WTC11 (cell line): ENCODE measurements at regions not wholly inside any gene's neighbourhood (a gene's known extent, or its start where the extent isn't known, plus 50 kb on each side); places are given as distances from the start of the nearest gene placed in this dataset.

Experiments
- ATAC-seq: fragments of 200-7000 bp; cut with Tn5 transposase; 2 replicates; pipeline ENCODE4 v1.10.0; 2021; ENCODE audit warnings: mild to moderate bottlenecking, moderate library complexity
- CTCF ChIA-PET: fragments of 300-600 bp; sonication (Branson Sonifier 250); formaldehyde crosslinking; loops from one replicate; lab custom pipeline; 2021; ENCODE audit warnings: antibody characterized with exemption; lab: Charles Lee
- POLR2A ChIA-PET: fragments of 350-600 bp; sonication (Branson Sonifier 250); formaldehyde crosslinking; loops from one replicate; lab custom pipeline; 2021; ENCODE audit warnings: antibody characterized with exemption; lab: Charles Lee
- DNase-seq: peaks from one replicate; pipeline ENCODE4 v3.0.0; 2021; ENCODE audit warnings: low spot score
- H3K27ac Mint-ChIP-seq: 2 replicates; pipeline ENCODE4 v1.8.0; 2021; ENCODE audit warnings: mixed read lengths
- H3K27me3 Mint-ChIP-seq: 2 replicates; pipeline ENCODE4 v1.8.0; 2021; ENCODE audit warnings: low read depth, mild to moderate bottlenecking, moderate library complexity, mixed read lengths
- H3K36me3 Mint-ChIP-seq: 2 replicates; pipeline ENCODE4 v1.8.0; 2021; ENCODE audit warnings: mixed read lengths
- H3K4me1 Mint-ChIP-seq: 2 replicates; pipeline ENCODE4 v1.8.0; 2022; ENCODE audit warnings: mixed read lengths
- H3K4me3 Mint-ChIP-seq: 2 replicates; pipeline ENCODE4 v1.8.0; 2021; ENCODE audit warnings: mild to moderate bottlenecking, moderate library complexity, mixed read lengths
- H3K9me3 Mint-ChIP-seq: 2 replicates; pipeline ENCODE4 v1.8.0; 2021; ENCODE audit warnings: mixed read lengths
- AR ChIP-seq: fragments of 250-450 bp; sonication (Bioruptor Pico); IDR thresholded peaks from 2 replicates; pipeline ENCODE4 v1.9.0; 2021; ENCODE audit warnings: mild to moderate bottlenecking
- ATF3 ChIP-seq: sonication (generic); formaldehyde crosslinking; conservative IDR thresholded peaks from 2 replicates; pipeline ENCODE4 v1.8.1; 2022; ENCODE audit warnings: mild to moderate bottlenecking, missing genetic modification reagents
- ATF6 ChIP-seq: sonication (generic); formaldehyde crosslinking; IDR thresholded peaks from 2 replicates; pipeline ENCODE4 v1.8.1; 2023; ENCODE audit warnings: mild to moderate bottlenecking, missing genetic modification reagents
- CDX4 ChIP-seq: fragments of 250-450 bp; sonication (Bioruptor Pico); IDR thresholded peaks from 2 replicates; pipeline ENCODE4 v1.9.0; 2021; ENCODE audit warnings: moderate library complexity, mild to moderate bottlenecking, inconsistent platforms, borderline replicate concordance
- EMX1 ChIP-seq: fragments of 250-450 bp; sonication (Bioruptor Pico); IDR thresholded peaks from 2 replicates; pipeline ENCODE4 v1.8.0; 2021; ENCODE audit warnings: mild to moderate bottlenecking
- GTF2I ChIP-seq: fragments of 250-450 bp; sonication (Bioruptor Pico); conservative IDR thresholded peaks from 2 replicates; pipeline ENCODE4 v1.4.0; 2021; ENCODE audit warnings: mild to moderate bottlenecking
- IRF2 ChIP-seq: sonication (generic); formaldehyde crosslinking; IDR thresholded peaks from 2 replicates; pipeline ENCODE4 v1.8.0; 2022; ENCODE audit warnings: low read depth, missing genetic modification reagents, borderline replicate concordance
- KAT7 ChIP-seq: sonication (generic); formaldehyde crosslinking; IDR thresholded peaks from 2 replicates; pipeline ENCODE4 v1.8.1; 2023; ENCODE audit warnings: missing genetic modification reagents, mild to moderate bottlenecking, borderline replicate concordance
- MAX ChIP-seq: sonication (generic); formaldehyde crosslinking; IDR thresholded peaks from 2 replicates; pipeline ENCODE4 v1.8.0; 2022; ENCODE audit warnings: mild to moderate bottlenecking, missing genetic modification reagents
- MLX ChIP-seq: sonication (generic); formaldehyde crosslinking; IDR thresholded peaks from 2 replicates; pipeline ENCODE4 v1.8.1; 2023; ENCODE audit warnings: mild to moderate bottlenecking, missing genetic modification reagents, moderate library complexity
- MYBL2 ChIP-seq: sonication (generic); formaldehyde crosslinking; IDR thresholded peaks from 2 replicates; pipeline ENCODE4 v1.8.1; 2023; ENCODE audit warnings: mild to moderate bottlenecking, moderate library complexity, missing genetic modification reagents
- NFYB ChIP-seq: sonication (generic); formaldehyde crosslinking; conservative IDR thresholded peaks from 2 replicates; pipeline ENCODE4 v1.8.0; 2022; ENCODE audit warnings: low read depth, missing genetic modification reagents
- SOX15 ChIP-seq: fragments of 250-450 bp; sonication (Bioruptor Pico); IDR thresholded peaks from 2 replicates; pipeline ENCODE4 v1.9.0; 2021; ENCODE audit warnings: mild to moderate bottlenecking
- STAT6 ChIP-seq: sonication (generic); formaldehyde crosslinking; conservative IDR thresholded peaks from 2 replicates; pipeline ENCODE4 v1.8.1; 2023; ENCODE audit warnings: mild to moderate bottlenecking, low read depth, missing genetic modification reagents, moderate library complexity
- USF2 ChIP-seq: sonication (generic); formaldehyde crosslinking; IDR thresholded peaks from 2 replicates; pipeline ENCODE4 v1.8.1; 2023; ENCODE audit warnings: mild to moderate bottlenecking, missing genetic modification reagents, moderate library complexity
- ZBTB21 ChIP-seq: sonication (generic); formaldehyde crosslinking; IDR thresholded peaks from 2 replicates; pipeline ENCODE4 v1.8.1; 2023; ENCODE audit warnings: mild to moderate bottlenecking, missing genetic modification reagents, borderline replicate concordance
- ZNF219 ChIP-seq: sonication (generic); formaldehyde crosslinking; IDR thresholded peaks from 2 replicates; pipeline ENCODE4 v1.8.0; 2023; ENCODE audit warnings: missing genetic modification reagents, mild to moderate bottlenecking, borderline replicate concordance
- ZNF263 ChIP-seq: sonication (generic); formaldehyde crosslinking; IDR thresholded peaks from 2 replicates; pipeline ENCODE4 v1.8.1; 2022; ENCODE audit warnings: low read depth, mild to moderate bottlenecking, moderate library complexity, missing genetic modification reagents
- ZNF416 ChIP-seq: fragments of 250-450 bp; sonication (Bioruptor Pico); IDR thresholded peaks from 2 replicates; pipeline ENCODE4 v1.9.0; 2021; ENCODE audit warnings: mild to moderate bottlenecking, inconsistent platforms
- ZNF671 ChIP-seq: fragments of 250-450 bp; sonication (Bioruptor Pico); IDR thresholded peaks from 2 replicates; pipeline ENCODE4 v1.8.0; 2021; ENCODE audit warnings: mild to moderate bottlenecking

GRCh38 chr6:166860392-166860791, 96.0 kb downstream of the RNASET2 start (continued):
- TF ChIP-seq ZNF263 (CRISPR knock-in tag) = no peak
- TF ChIP-seq KAT7 (CRISPR knock-in tag) = no peak
- TF ChIP-seq ZBTB21 = no peak
- no peak for TF ChIP-seq ZNF671 (CRISPR knock-in tag)

GRCh38 chr6:166855416-166855815, 100.9 kb downstream of the RNASET2 start:
- TF ChIP-seq NFYB (CRISPR knock-in tag) (no peak), EMX1 (CRISPR knock-in tag) (no peak), ZBTB21 (no peak), ZNF416 (no peak), ATF6 (CRISPR knock-in tag) (no peak), STAT6 (CRISPR knock-in tag) (no peak), USF2 (no peak), KAT7 (CRISPR knock-in tag) (no peak), IRF2 (CRISPR knock-in tag) (no peak), ZNF219 (CRISPR knock-in tag) (no peak), CDX4 (no peak), ATF3 (CRISPR knock-in tag) (no peak), MAX (CRISPR knock-in tag) (no peak), AR (CRISPR knock-in tag) (no peak), MYBL2 (CRISPR knock-in tag) (no peak), MLX (CRISPR knock-in tag) (no peak), SOX15 (CRISPR knock-in tag) (no peak), GTF2I (CRISPR knock-in tag) (no peak)
- H3K4me1 Mint-ChIP-seq = no peaks in the 10 kb centered on the region; the same call in 1 of the 2 replicates
- H3K36me3 Mint-ChIP-seq = peaks cover 4% of the 10 kb centered on the region
- no peak overlapping the region for H3K27ac Mint-ChIP-seq
- peaks cover 13% of the 10 kb centered on the region for H3K9me3 Mint-ChIP-seq
- no peak for ATAC-seq
- peaks cover 1% of the 10 kb centered on the region for H3K27me3 Mint-ChIP-seq
- POLR2A ChIA-PET = no interaction called here
- CTCF ChIA-PET = no interaction called here
- no peak overlapping the region for H3K4me3 Mint-ChIP-seq
- DNase-seq = no peak
